Spleen (tissue), 7 donors: ENCODE measurements at regions not wholly inside any gene's neighbourhood (a gene's known extent, or its start where the extent isn't known, plus 50 kb on each side); places are given as distances from the start of the nearest gene placed in this dataset.

Experiments
- POLR2A ChIP-seq, 3 donors: fragments of 450-650 bp; IDR thresholded peaks; one replicate each; pipeline ENCODE4 v1.5.1; 2017; ENCODE audit warnings: antibody characterized with exemption in 3 of 3, mild to moderate bottlenecking in 1 of 3
- POLR2AphosphoS5 ChIP-seq, 3 donors: sonication (generic); formaldehyde crosslinking; IDR thresholded peaks; one replicate each; pipeline ENCODE4 v1.5.1; 2017; ENCODE audit warnings: antibody characterized with exemption in 3 of 3
- TF ChIP-seq, protein P1 (sequence below), 11 experiments: fragments of 200-600 bp in 7 of 11; fragments of 450-650 bp in 4 of 11; sonication (generic) in 4 of 11; IDR thresholded peaks in 8 of 11; conservative IDR thresholded peaks in 3 of 11; 1 replicate in 7 of 11; 2 replicates in 4 of 11; pipeline versions ENCODE4 v1.4.0 to v1.8.0; 2016 to 2021; ENCODE audit warnings: antibody characterized with exemption in 11 of 11, inconsistent platforms in 4 of 11, mild to moderate bottlenecking in 1 of 11
- donor health status: DM: no; HTN: no; CAD: no; lungs with moderate emphysema.
- donor health status: DM: no; HTN: no; CAD: no.
- donor health status: DM: no; HTN: no; CAD: no.

DNA sequence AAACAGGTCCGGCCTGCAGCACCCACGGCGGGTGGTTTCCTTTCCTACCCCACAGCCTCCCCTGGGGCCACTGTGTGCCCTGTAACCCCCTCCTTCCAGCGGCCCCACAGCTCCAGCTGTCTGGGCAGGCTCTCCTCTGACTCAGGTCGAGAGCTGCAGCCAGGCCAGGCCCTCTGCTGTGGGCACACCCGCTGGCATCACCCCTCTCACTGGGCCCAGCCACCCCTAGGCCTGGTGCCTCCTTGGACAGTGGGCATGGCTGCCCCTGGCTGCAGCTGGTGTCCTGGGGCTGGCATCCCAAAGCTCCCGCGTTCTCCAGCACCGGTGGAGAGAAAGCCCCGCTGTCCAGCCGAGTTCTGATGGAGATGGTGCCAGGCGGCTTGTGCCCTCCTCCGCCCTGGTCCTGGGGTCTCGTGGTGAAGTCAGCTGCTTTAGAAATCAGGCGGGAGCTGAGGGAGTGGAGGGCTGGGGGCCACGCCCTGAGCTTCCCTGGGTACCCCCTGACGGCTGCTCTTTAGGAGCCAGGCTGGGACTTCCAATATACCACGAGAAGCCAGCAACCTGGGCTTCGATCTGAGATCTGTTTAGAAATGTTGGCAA lies 114.9 kb downstream of the KIF26A start:
- TF ChIP-seq, protein P1, sequence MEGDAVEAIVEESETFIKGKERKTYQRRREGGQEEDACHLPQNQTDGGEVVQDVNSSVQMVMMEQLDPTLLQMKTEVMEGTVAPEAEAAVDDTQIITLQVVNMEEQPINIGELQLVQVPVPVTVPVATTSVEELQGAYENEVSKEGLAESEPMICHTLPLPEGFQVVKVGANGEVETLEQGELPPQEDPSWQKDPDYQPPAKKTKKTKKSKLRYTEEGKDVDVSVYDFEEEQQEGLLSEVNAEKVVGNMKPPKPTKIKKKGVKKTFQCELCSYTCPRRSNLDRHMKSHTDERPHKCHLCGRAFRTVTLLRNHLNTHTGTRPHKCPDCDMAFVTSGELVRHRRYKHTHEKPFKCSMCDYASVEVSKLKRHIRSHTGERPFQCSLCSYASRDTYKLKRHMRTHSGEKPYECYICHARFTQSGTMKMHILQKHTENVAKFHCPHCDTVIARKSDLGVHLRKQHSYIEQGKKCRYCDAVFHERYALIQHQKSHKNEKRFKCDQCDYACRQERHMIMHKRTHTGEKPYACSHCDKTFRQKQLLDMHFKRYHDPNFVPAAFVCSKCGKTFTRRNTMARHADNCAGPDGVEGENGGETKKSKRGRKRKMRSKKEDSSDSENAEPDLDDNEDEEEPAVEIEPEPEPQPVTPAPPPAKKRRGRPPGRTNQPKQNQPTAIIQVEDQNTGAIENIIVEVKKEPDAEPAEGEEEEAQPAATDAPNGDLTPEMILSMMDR (IDR thresholded peaks at IDR 0.05 in 8 of 11, conservative IDR thresholded peaks at IDR 0.05 in 3 of 11): no peak
- TF ChIP-seq POLR2AphosphoS5 (IDR thresholded peaks at IDR 0.05) (no peak), POLR2A (IDR thresholded peaks at IDR 0.05) (no peak)
